Peyer's patch (tissue), 4 donors: ENCODE measurements at regions not wholly inside any gene's neighbourhood (a gene's known extent, or its start where the extent isn't known, plus 50 kb on each side); places are given as distances from the start of the nearest gene placed in this dataset.

ENCODE experiments used
- CTCF ChIP-seq, 6 experiments: fragments of 450-650 bp in 4 of 6; fragments of 200-600 bp in 2 of 6; sonication (generic) in 1 of 6; IDR thresholded peaks; one replicate each; pipeline ENCODE4 v1.5.1; 2017 to 2019; ENCODE audit warnings: antibody characterized with exemption in 6 of 6, mild to moderate bottlenecking in 3 of 6, moderate library complexity in 1 of 6
- POLR2A ChIP-seq, 2 donors: fragments of 450-650 bp; IDR thresholded peaks; one replicate each; pipeline ENCODE4 v1.5.1; 2017; ENCODE audit warnings: antibody characterized with exemption in 2 of 2, mild to moderate bottlenecking in 2 of 2, moderate library complexity in 2 of 2

GRCh38 chr5:169393907-169394306 lies 93.0 kb upstream of the SLIT3 start:
- TF ChIP-seq CTCF (IDR thresholded peaks at IDR 0.05) (no peak), POLR2A (IDR thresholded peaks at IDR 0.05) (no peak)
